ENCODE measurements at regions not wholly inside any gene's neighbourhood (a gene's known extent, or its start where the extent isn't known, plus 50 kb on each side); places are given as distances from the start of the nearest gene placed in this dataset.

DNA sequence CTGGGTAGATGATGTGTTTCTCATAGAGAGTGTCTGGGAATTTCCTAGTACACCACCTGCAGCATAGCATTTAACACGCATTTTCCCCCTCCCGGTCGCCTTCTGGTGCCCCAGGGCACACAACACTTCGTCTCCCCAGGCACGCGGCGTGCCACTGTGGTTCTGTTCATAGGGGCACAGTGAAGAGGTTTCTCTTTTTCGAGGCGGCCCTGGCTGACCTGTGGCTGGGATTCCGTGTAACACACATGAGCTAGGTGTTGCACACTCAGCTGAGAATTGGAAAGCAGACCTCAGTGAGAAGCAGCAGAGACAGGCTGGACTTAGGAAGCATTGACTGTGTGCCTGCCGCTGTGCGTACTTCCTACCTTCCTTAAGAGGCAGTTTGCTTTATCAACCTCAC, 214.3 kb upstream of the SHH start:
- Histone ChIP-seq H3K4me1 (ENCODE audit: control insufficient read depth, insufficient read depth, low read length) (no peaks in the 10 kb centered on the region), H3K27ac (ENCODE audit: insufficient read depth, low read length) (no peak overlapping the region), H4K91ac (ENCODE audit: insufficient read depth, low read depth, low read length) (no peak overlapping the region), H3K36me3 (ENCODE audit: control insufficient read depth, insufficient read depth, low read length) (no peaks in the 10 kb centered on the region), H2BK120ac (ENCODE audit: low read depth, low read length) (no peak overlapping the region), H3K18ac (ENCODE audit: low read depth, low read length) (no peak overlapping the region), H4K8ac (ENCODE audit: low read depth in 2 of 2, low read length in 2 of 2) (no peak overlapping the region), H3K9me3 (ENCODE audit: control insufficient read depth, insufficient read depth, low read length) (peaks cover 22% of the 10 kb centered on the region), H2AK5ac (ENCODE audit: low read depth, low read length) (no peak overlapping the region), H3K14ac (replicated peaks; ENCODE audit: low read depth, low read length) (no peak overlapping the region), H3K4me3 (ENCODE audit: insufficient read depth, low read depth, low read length) (no peak overlapping the region), H2BK20ac (ENCODE audit: low read depth, low read length) (no peak overlapping the region), H3K23ac (ENCODE audit: low read depth, low read length) (no peak overlapping the region), H3K9ac (ENCODE audit: low read depth, low read length) (no peak overlapping the region), H3K4me2 (ENCODE audit: low read depth, low read length) (no peak overlapping the region), H3K27me3 (ENCODE audit: control insufficient read depth, insufficient read depth, low read length) (no peaks in the 10 kb centered on the region), H3K9me1 (ENCODE audit: insufficient read depth, low read length) (no peaks in the 10 kb centered on the region), H2BK5ac (ENCODE audit: low read depth, low read length, poor library complexity, severe bottlenecking) (no peak overlapping the region), H4K5ac (ENCODE audit: low read depth, low read length) (no peak overlapping the region), H3K79me1 (ENCODE audit: low read depth in 1 of 2, low read length in 2 of 2) (no peaks in the 10 kb centered on the region), H2AK9ac (replicated peaks; ENCODE audit: low read depth, low read length, poor library complexity) (no peak overlapping the region), H2BK15ac (ENCODE audit: low read depth, low read length) (no peak overlapping the region), H3K56ac (ENCODE audit: extremely low read depth, insufficient read depth, low read length) (no peak overlapping the region), H4K20me1 (ENCODE audit: insufficient read depth, low read length) (no peaks in the 10 kb centered on the region), H2AFZ (replicated peaks; ENCODE audit: low read length, poor library complexity) (no peak overlapping the region), H3K4ac (ENCODE audit: low read depth, low read length) (no peak overlapping the region)
- dilution Hi-C loops (cut with HindIII; ENCODE audit: low sequenced_read_pairs, unreplicated experiment) = no loop called here
- in situ Hi-C loops (cut with MboI; ENCODE audit: low sequenced_read_pairs) = no loop called here
- intact Hi-C loops (cut with micrococcal nuclease) = no loop called here
- WGBS, 2 experiments (ENCODE audit: extremely low coverage in 2 of 2, insufficient read length in 1 of 2) = 33% methylated on average over 1 of the region's 12 CpGs; no CpG with 5 or more reads in 1 of the 2 experiments
- TF ChIP-seq RCOR1 (IDR thresholded peaks at IDR 0.05; ENCODE audit: insufficient replicate concordance, low read length) (no peak), MAFK (IDR thresholded peaks at IDR 0.05; ENCODE audit: low read depth, low read length) (no peak), FOS (IDR thresholded peaks at IDR 0.05; ENCODE audit: low read depth, low read length) (no peak), MXI1 (IDR thresholded peaks at IDR 0.05; ENCODE audit: borderline replicate concordance, low read depth, low read length) (no peak), MAZ (IDR thresholded peaks at IDR 0.05; ENCODE audit: borderline replicate concordance, low read depth, low read length) (no peak), CHD1 (IDR thresholded peaks at IDR 0.05; ENCODE audit: low read depth, low read length) (no peak), CTCF (conservative IDR thresholded peaks at IDR 0.05; ENCODE audit: low read depth, low read length) (no peak), CEBPB (IDR thresholded peaks at IDR 0.05; ENCODE audit: low read depth, low read length) (no peak), POLR2A (IDR thresholded peaks at IDR 0.05; ENCODE audit: low read depth, low read length) (no peak), RFX5 (IDR thresholded peaks at IDR 0.05; ENCODE audit: low read depth, low read length) (no peak), RAD21 (IDR thresholded peaks at IDR 0.05; ENCODE audit: low read length) (no peak), SMC3 (IDR thresholded peaks at IDR 0.05; ENCODE audit: low read depth, low read length) (no peak), NFE2L2 (IDR thresholded peaks at IDR 0.05; ENCODE audit: low read depth, low read length) (no peak), BHLHE40 (IDR thresholded peaks at IDR 0.05; ENCODE audit: low read depth, low read length) (no peak)
- TF ChIP-seq, protein P1, sequence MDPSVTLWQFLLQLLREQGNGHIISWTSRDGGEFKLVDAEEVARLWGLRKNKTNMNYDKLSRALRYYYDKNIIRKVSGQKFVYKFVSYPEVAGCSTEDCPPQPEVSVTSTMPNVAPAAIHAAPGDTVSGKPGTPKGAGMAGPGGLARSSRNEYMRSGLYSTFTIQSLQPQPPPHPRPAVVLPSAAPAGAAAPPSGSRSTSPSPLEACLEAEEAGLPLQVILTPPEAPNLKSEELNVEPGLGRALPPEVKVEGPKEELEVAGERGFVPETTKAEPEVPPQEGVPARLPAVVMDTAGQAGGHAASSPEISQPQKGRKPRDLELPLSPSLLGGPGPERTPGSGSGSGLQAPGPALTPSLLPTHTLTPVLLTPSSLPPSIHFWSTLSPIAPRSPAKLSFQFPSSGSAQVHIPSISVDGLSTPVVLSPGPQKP (IDR thresholded peaks at IDR 0.05; ENCODE audit: borderline replicate concordance, low read depth, low read length) = no peak
- TF ChIP-seq, protein P2, sequence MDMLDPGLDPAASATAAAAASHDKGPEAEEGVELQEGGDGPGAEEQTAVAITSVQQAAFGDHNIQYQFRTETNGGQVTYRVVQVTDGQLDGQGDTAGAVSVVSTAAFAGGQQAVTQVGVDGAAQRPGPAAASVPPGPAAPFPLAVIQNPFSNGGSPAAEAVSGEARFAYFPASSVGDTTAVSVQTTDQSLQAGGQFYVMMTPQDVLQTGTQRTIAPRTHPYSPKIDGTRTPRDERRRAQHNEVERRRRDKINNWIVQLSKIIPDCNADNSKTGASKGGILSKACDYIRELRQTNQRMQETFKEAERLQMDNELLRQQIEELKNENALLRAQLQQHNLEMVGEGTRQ (IDR thresholded peaks at IDR 0.05; ENCODE audit: low read depth, low read length) = no peak
- ChIA-PET POLR2A (ENCODE audit: unreplicated experiment) (no interaction called here), CTCF (no interaction called here)
- no TSS peak for BruUV-seq (replicated peaks)
- ATAC-seq (ENCODE audit: low read depth) = no peak
- no peak for DNase-seq
